A673 (cell line): ENCODE measurements at regions not wholly inside any gene's neighbourhood (a gene's known extent, or its start where the extent isn't known, plus 50 kb on each side); places are given as distances from the start of the nearest gene placed in this dataset.

Source experiments
- EZH2 ChIP-seq: fragments of 200-600 bp; sonication (generic); IDR thresholded peaks from 2 replicates; pipeline ENCODE4 v1.6.1; 2017; ENCODE audit warnings: borderline replicate concordance, low read depth, mild to moderate bottlenecking, mixed read lengths, antibody characterized with exemption, low read length; ENCODE audit not compliant: poor library complexity, severe bottlenecking
- TF ChIP-seq, protein P1 (sequence below): fragments of 300-800, 200-600 bp; sonication (generic); conservative IDR thresholded peaks from 2 replicates; pipeline ENCODE4 v1.5.1; 2017; ENCODE audit warnings: low read depth, mild to moderate bottlenecking, antibody characterized with exemption, low read length, moderate library complexity, mixed read lengths

DNA sequence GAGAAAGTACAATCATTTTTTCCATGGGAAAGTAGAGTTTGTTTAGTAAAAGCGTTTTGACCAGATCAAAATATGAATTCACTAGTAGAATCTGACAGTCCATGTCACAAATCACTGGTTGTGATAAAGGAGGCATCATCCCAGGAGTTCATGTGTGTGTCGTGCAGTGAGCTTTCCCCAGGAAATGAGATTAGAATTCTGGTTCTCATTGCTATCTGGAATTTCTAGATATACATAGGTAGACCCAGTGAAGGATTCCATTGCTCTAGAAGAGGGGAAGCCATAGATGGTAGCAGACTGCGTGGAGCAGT is 206.6 kb downstream of the NCK2 start:
- TF ChIP-seq, protein P1, sequence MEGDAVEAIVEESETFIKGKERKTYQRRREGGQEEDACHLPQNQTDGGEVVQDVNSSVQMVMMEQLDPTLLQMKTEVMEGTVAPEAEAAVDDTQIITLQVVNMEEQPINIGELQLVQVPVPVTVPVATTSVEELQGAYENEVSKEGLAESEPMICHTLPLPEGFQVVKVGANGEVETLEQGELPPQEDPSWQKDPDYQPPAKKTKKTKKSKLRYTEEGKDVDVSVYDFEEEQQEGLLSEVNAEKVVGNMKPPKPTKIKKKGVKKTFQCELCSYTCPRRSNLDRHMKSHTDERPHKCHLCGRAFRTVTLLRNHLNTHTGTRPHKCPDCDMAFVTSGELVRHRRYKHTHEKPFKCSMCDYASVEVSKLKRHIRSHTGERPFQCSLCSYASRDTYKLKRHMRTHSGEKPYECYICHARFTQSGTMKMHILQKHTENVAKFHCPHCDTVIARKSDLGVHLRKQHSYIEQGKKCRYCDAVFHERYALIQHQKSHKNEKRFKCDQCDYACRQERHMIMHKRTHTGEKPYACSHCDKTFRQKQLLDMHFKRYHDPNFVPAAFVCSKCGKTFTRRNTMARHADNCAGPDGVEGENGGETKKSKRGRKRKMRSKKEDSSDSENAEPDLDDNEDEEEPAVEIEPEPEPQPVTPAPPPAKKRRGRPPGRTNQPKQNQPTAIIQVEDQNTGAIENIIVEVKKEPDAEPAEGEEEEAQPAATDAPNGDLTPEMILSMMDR, result no peak
- no peak for TF ChIP-seq EZH2
